H1 (cell line): ENCODE measurements at regions not wholly inside any gene's neighbourhood (a gene's known extent, or its start where the extent isn't known, plus 50 kb on each side); places are given as distances from the start of the nearest gene placed in this dataset.

Source experiments
- CHD7 ChIP-seq: fragments of 300-600 bp; sonication (generic); IDR thresholded peaks from 2 replicates; pipeline ENCODE4 v1.7.1; 2012; ENCODE audit warnings: low read length, moderate library complexity, mild to moderate bottlenecking, inconsistent platforms; ENCODE audit not compliant: insufficient replicate concordance
- CTCF ChIP-seq, 3 experiments: IDR thresholded peaks; 1 replicate in 2 of 3; 2 replicates in 1 of 3; pipeline versions ENCODE4 v1.5.1 to v1.6.1; 2011; ENCODE audit warnings: low read length in 3 of 3, mild to moderate bottlenecking in 3 of 3, inconsistent platforms in 2 of 3, low read depth in 1 of 3, moderate library complexity in 1 of 3; ENCODE audit not compliant: insufficient read depth in 1 of 3; ENCODE audit errors: control extremely low read depth in 1 of 3
- EP300 ChIP-seq, 2 experiments: IDR thresholded peaks; 1 replicate in 1 of 2; 2 replicates in 1 of 2; pipeline ENCODE4 v1.6.1; 2011 to 2012; ENCODE audit warnings: low read depth in 2 of 2, low read length in 2 of 2, mild to moderate bottlenecking in 2 of 2, borderline replicate concordance in 1 of 2, inconsistent platforms in 1 of 2, moderate library complexity in 1 of 2
- GABPA ChIP-seq: IDR thresholded peaks from 2 replicates; pipeline ENCODE4 v1.6.1; 2011; ENCODE audit warnings: mild to moderate bottlenecking, low read length, moderate library complexity, borderline replicate concordance; ENCODE audit not compliant: insufficient read depth
- JUND ChIP-seq: IDR thresholded peaks from 2 replicates; pipeline ENCODE4 v1.6.1; 2011; ENCODE audit warnings: mild to moderate bottlenecking, improper control_type of control experiment, low read length
- PHF8 ChIP-seq: fragments of 200-600 bp; sonication (generic); conservative IDR thresholded peaks from 2 replicates; pipeline ENCODE4 v1.7.1; 2012; ENCODE audit warnings: low read depth, mild to moderate bottlenecking, inconsistent platforms, low read length, moderate library complexity
- SIRT6 ChIP-seq: IDR thresholded peaks from one replicate; pipeline ENCODE4 v1.7.1; 2012; ENCODE audit warnings: low read length, inconsistent platforms
- TAF7 ChIP-seq: optimal IDR thresholded peaks from 2 replicates; pipeline ENCODE3; 2011; ENCODE audit warnings: low read depth, mild to moderate bottlenecking, inconsistent platforms, low read length, moderate library complexity, borderline replicate concordance

- TF ChIP-seq CHD7 (no peak), CTCF (IDR thresholded peaks at IDR 0.05; ENCODE audit: control extremely low read depth in 1 of 3, insufficient read depth in 1 of 3, low read depth in 1 of 3, low read length in 3 of 3) (no peak), GABPA (no peak), SIRT6 (no peak), EP300 (IDR thresholded peaks at IDR 0.05; ENCODE audit: borderline replicate concordance in 1 of 2, low read depth in 2 of 2, low read length in 2 of 2) (no peak), JUND (no peak), TAF7 (no peak), PHF8 (no peak)
Measured at GRCh38 chr12:22787557-22787956, 162.6 kb downstream of the ETNK1 start (continued).
